Body of pancreas (tissue), 4 donors: ENCODE measurements at regions not wholly inside any gene's neighbourhood (a gene's known extent, or its start where the extent isn't known, plus 50 kb on each side); places are given as distances from the start of the nearest gene placed in this dataset. TPM values are rescaled to one million over a fixed set of nuclear protein-coding genes. Genes with fewer than 3 reads are reported as not detected.

ENCODE experiments used
- ATAC-seq: fragments of 150-250 bp; one replicate; pipeline ENCODE4 v1.9.1; 2016
- DNase-seq, 4 donors: peaks; one replicate each; pipeline ENCODE4 v3.0.0-alpha.2; 2019
- H3K27ac ChIP-seq, 4 donors: fragments of 200-600 bp; sonication (generic); 1 replicate in 3 of 4; 2 replicates in 1 of 4; pipeline versions ENCODE4 v1.5.1 to v1.6.1; 2016 to 2019; ENCODE audit warnings: mild to moderate bottlenecking in 1 of 4, mixed read lengths in 1 of 4, moderate library complexity in 1 of 4
- H3K27me3 ChIP-seq, 2 donors: fragments of 200-600 bp; sonication (generic); one replicate each; pipeline ENCODE4 v1.6.0; 2016; ENCODE audit warnings: mild to moderate bottlenecking in 1 of 2
- H3K36me3 ChIP-seq, 2 donors: fragments of 200-600 bp; sonication (generic); replicated peaks in 1 of 2; 2 replicates each; pipeline ENCODE4 v1.5.1; 2016; ENCODE audit warnings: low read depth in 2 of 2; ENCODE audit not compliant: insufficient read depth in 1 of 2
- H3K4me1 ChIP-seq: fragments of 200-600 bp; sonication (generic); one replicate; pipeline ENCODE4 v1.6.0; 2016
- H3K4me3 ChIP-seq, 2 donors: fragments of 200-600 bp; sonication (generic); 1 replicate in 1 of 2; 2 replicates in 1 of 2; pipeline ENCODE4 v1.5.1; 2016 to 2019
- H3K9me3 ChIP-seq, 3 donors: fragments of 200-600 bp; sonication (generic); 1 replicate in 2 of 3; 2 replicates in 1 of 3; pipeline ENCODE4 v1.5.1; 2016
- CTCF ChIP-seq, 7 experiments: fragments of 450-650 bp in 4 of 7; fragments of 200-600 bp in 3 of 7; sonication (generic) in 3 of 7; IDR thresholded peaks; one replicate each; pipeline ENCODE4 v1.5.1; 2016 to 2019; ENCODE audit warnings: antibody characterized with exemption in 7 of 7
- POLR2A ChIP-seq, 3 donors: fragments of 450-650 bp; IDR thresholded peaks; one replicate each; pipeline ENCODE4 v1.6.1; 2016; ENCODE audit warnings: antibody characterized with exemption in 3 of 3, mild to moderate bottlenecking in 2 of 3
- WGBS, 2 donors: methylation state at CpG; one replicate each; pipeline ENCODE4 v1.1.5; 2017; 5-methylcytosine and 5-hydroxymethylcytosine counted together
- intact Hi-C: fragments of 100-400 bp; cut with DNase I; formaldehyde crosslinking; loops from one replicate; pipeline ENCODE4 v1.15.1; 2023
- small RNA-seq: library from RNA; depleted of rRNA; stranded (forward); fragments of <200 nt; gene quantifications from one replicate; pipeline ENCODE3, GENCODE V24; 2016

GRCh38 chr4:81522711-81523110 is 51.0 kb upstream of the RASGEF1B start:
- Histone ChIP-seq H3K36me3 (no peaks in the 10 kb centered on the region), H3K27ac (no peak overlapping the region), H3K4me1 (no peaks in the 10 kb centered on the region), H3K9me3 (no peaks in the 10 kb centered on the region), H3K4me3 (no peak overlapping the region), H3K27me3 (no peaks in the 10 kb centered on the region)
- DNase-seq: no peak
- intact Hi-C loops: no loop called here
- 68 to 80% methylated on average over 2 of the region's 2 CpGs for WGBS, 2 donors
- no peak for TF ChIP-seq CTCF (IDR thresholded peaks at IDR 0.05)
- no peak for TF ChIP-seq POLR2A (IDR thresholded peaks at IDR 0.05)
- no peak for ATAC-seq

GRCh38 chr4:81521708-81522107 is 50.0 kb upstream of the RASGEF1B start:
- 59 to 67% methylated on average over 1 of the region's 1 CpG for WGBS, 2 donors
- ATAC-seq (no peak), DNase-seq (no peak)
- Histone ChIP-seq H3K27ac (no peak overlapping the region), H3K9me3 (no peaks in the 10 kb centered on the region), H3K27me3 (no peaks in the 10 kb centered on the region), H3K4me1 (no peaks in the 10 kb centered on the region), H3K4me3 (no peak overlapping the region), H3K36me3 (no peaks in the 10 kb centered on the region)
- no peak for TF ChIP-seq POLR2A (IDR thresholded peaks at IDR 0.05)
- no peak for TF ChIP-seq CTCF (IDR thresholded peaks at IDR 0.05)
- intact Hi-C loops: no loop called here

Small RNA genes lying in the stretch of these regions (small RNA-seq; reads per million reads assigned to genes)
- gene RF00322 (not detected), gene RNU6-499P (not detected)
